OCI-LY3 (cell line): ENCODE measurements at regions not wholly inside any gene's neighbourhood (a gene's known extent, or its start where the extent isn't known, plus 50 kb on each side); places are given as distances from the start of the nearest gene placed in this dataset.

Experiments
- H2AFZ ChIP-seq: fragments of 200-600, 300-600 bp; shearing (Covaris generic); 2 replicates; pipeline ENCODE4 v1.6.0; 2014; ENCODE audit warnings: antibody characterized with exemption, low read depth, low read length
- H3K27ac ChIP-seq: fragments of 200-600, 300-600 bp; sonication (generic); 2 replicates; pipeline ENCODE4 v1.5.1; 2014; ENCODE audit warnings: mild to moderate bottlenecking, low read length, moderate library complexity, mixed read lengths
- H3K27me3 ChIP-seq: fragments of 200-600, 300-600 bp; sonication (generic); 2 replicates; pipeline ENCODE4 v1.6.1; 2014; ENCODE audit warnings: low read depth, low read length, mixed read lengths
- H3K36me3 ChIP-seq: fragments of 200-600, 300-600 bp; sonication (generic); replicated peaks from 2 replicates; pipeline ENCODE3; 2014; ENCODE audit warnings: low read depth, low read length, mixed read lengths
- H3K4me1 ChIP-seq: fragments of 300-600, 200-600 bp; sonication (generic); 2 replicates; pipeline ENCODE4 v1.6.1; 2014; ENCODE audit warnings: low read length, mixed read lengths
- H3K4me2 ChIP-seq: fragments of 200-600, 300-600 bp; sonication (generic); 2 replicates; pipeline ENCODE4 v1.6.1; 2014; ENCODE audit warnings: low read length, mixed read lengths
- H3K4me3 ChIP-seq: fragments of 300-600, 200-600 bp; sonication (generic); 2 replicates; pipeline ENCODE4 v1.5.1; 2014; ENCODE audit warnings: antibody characterized with exemption, mild to moderate bottlenecking, low read length, moderate library complexity
- H3K79me2 ChIP-seq: fragments of 300-600, 200-600 bp; shearing (Covaris generic); 2 replicates; pipeline ENCODE4 v1.6.1; 2014; ENCODE audit warnings: mild to moderate bottlenecking, low read length, mixed read lengths
- H3K9ac ChIP-seq: fragments of 300-600, 200-600 bp; shearing (Covaris generic); 2 replicates; pipeline ENCODE4 v1.6.0; 2014; ENCODE audit warnings: mild to moderate bottlenecking, low read length, moderate library complexity
- H3K9me3 ChIP-seq: fragments of 200-600, 300-600 bp; shearing (Covaris generic); 2 replicates; pipeline ENCODE4 v1.6.1; 2014; ENCODE audit warnings: low read length, mixed read lengths; ENCODE audit not compliant: insufficient read depth
- H4K20me1 ChIP-seq: fragments of 200-600, 300-600 bp; sonication (generic); 2 replicates; pipeline ENCODE4 v1.6.1; 2016; ENCODE audit warnings: low read length, mixed read lengths; ENCODE audit not compliant: insufficient read depth
- CTCF ChIP-seq: fragments of 200-600, 300-600 bp; sonication (generic); IDR thresholded peaks from 2 replicates; pipeline ENCODE4 v1.5.1; 2014; ENCODE audit warnings: antibody characterized with exemption, low read length, low read depth
- EZH2phosphoT487 ChIP-seq: fragments of 200-600 bp; shearing (Covaris generic); IDR thresholded peaks from 2 replicates; pipeline ENCODE4 v1.6.1; 2018; ENCODE audit warnings: antibody characterized with exemption, mixed run types, low read depth

GRCh38 chr2:5842326-5842725 is 150.1 kb downstream of the SOX11 start:
- Histone ChIP-seq H3K4me1 (no peaks in the 10 kb centered on the region), H2AFZ (no peak overlapping the region), H3K27ac (no peak overlapping the region), H3K79me2 (no peaks in the 10 kb centered on the region), H3K27me3 (no peaks in the 10 kb centered on the region), H3K4me2 (no peak overlapping the region), H3K9me3 (no peaks in the 10 kb centered on the region), H3K9ac (no peak overlapping the region), H3K36me3 (no peaks in the 10 kb centered on the region), H4K20me1 (no peaks in the 10 kb centered on the region), H3K4me3 (no peak overlapping the region)
- TF ChIP-seq EZH2phosphoT487: no peak
- no peak for TF ChIP-seq CTCF

- Histone ChIP-seq H3K79me2 (no peaks in the 10 kb centered on the region), H3K27me3 (no peaks in the 10 kb centered on the region), H3K9ac (no peak overlapping the region), H3K4me1 (no peaks in the 10 kb centered on the region), H3K27ac (no peak overlapping the region), H3K9me3 (no peaks in the 10 kb centered on the region), H3K4me3 (no peak overlapping the region), H2AFZ (peak overlapping the region; percentile 29; the same call in 1 of the 2 replicates), H3K4me2 (peak overlapping the region; percentile 18), H3K36me3 (no peaks in the 10 kb centered on the region), H4K20me1 (no peaks in the 10 kb centered on the region)
- TF ChIP-seq CTCF: no peak
- no peak for TF ChIP-seq EZH2phosphoT487
Observed at GRCh38 chr2:5845798-5846330, 153.7 kb downstream of the SOX11 start.

GRCh38 chr2:5846881-5847280 is 154.7 kb downstream of the SOX11 start:
- no peak overlapping the region for H3K27ac ChIP-seq
- H3K9me3 ChIP-seq: no peaks in the 10 kb centered on the region
- no peaks in the 10 kb centered on the region for H3K36me3 ChIP-seq
- TF ChIP-seq CTCF: no peak
- TF ChIP-seq EZH2phosphoT487: no peak
- H3K4me1 ChIP-seq: no peaks in the 10 kb centered on the region
- no peak overlapping the region for H3K9ac ChIP-seq
- H3K27me3 ChIP-seq: no peaks in the 10 kb centered on the region
- H3K4me2 ChIP-seq: no peak overlapping the region
- H2AFZ ChIP-seq: no peak overlapping the region
- H4K20me1 ChIP-seq: no peaks in the 10 kb centered on the region
- H3K79me2 ChIP-seq: no peaks in the 10 kb centered on the region
- no peak overlapping the region for H3K4me3 ChIP-seq

GRCh38 chr2:5849562-5849961 is 157.4 kb downstream of the SOX11 start:
- H3K4me3 ChIP-seq: no peak overlapping the region
- H3K9me3 ChIP-seq: no peaks in the 10 kb centered on the region
- no peak overlapping the region for H3K9ac ChIP-seq
- H3K4me1 ChIP-seq: no peaks in the 10 kb centered on the region
- no peaks in the 10 kb centered on the region for H4K20me1 ChIP-seq
- no peak overlapping the region for H3K4me2 ChIP-seq
- no peak overlapping the region for H3K27ac ChIP-seq
- H3K36me3 ChIP-seq: no peaks in the 10 kb centered on the region
- no peaks in the 10 kb centered on the region for H3K79me2 ChIP-seq
- H3K27me3 ChIP-seq: no peaks in the 10 kb centered on the region
- TF ChIP-seq EZH2phosphoT487 (no peak), CTCF (no peak)
- H2AFZ ChIP-seq: no peak overlapping the region
